ENCODE measurements at regions not wholly inside any gene's neighbourhood (a gene's known extent, or its start where the extent isn't known, plus 50 kb on each side); places are given as distances from the start of the nearest gene placed in this dataset.

- TF ChIP-seq CTCF (IDR thresholded peaks at IDR 0.05; ENCODE audit: low read length, missing control alignments), result no peak
- no peak overlapping the region for H3K4me3 ChIP-seq (replicated peaks; ENCODE audit: low read depth, low read length)
- no peak for DNase-seq (ENCODE audit: low read depth)
Observed at GRCh38 chr11:134489728-134490127, 77.7 kb upstream of the B3GAT1 start.

- no peak overlapping the region for H3K4me3 ChIP-seq (replicated peaks; ENCODE audit: low read depth, low read length)
- DNase-seq (ENCODE audit: low read depth), result no peak
- no peak for TF ChIP-seq CTCF (IDR thresholded peaks at IDR 0.05; ENCODE audit: low read length, missing control alignments)
Observed at GRCh38 chr11:134488913-134489312, 76.9 kb upstream of the B3GAT1 start.

- H3K4me3 ChIP-seq (replicated peaks; ENCODE audit: low read depth, low read length), result no peak overlapping the region
- no peak for TF ChIP-seq CTCF (IDR thresholded peaks at IDR 0.05; ENCODE audit: low read length, missing control alignments)
- no peak for DNase-seq (ENCODE audit: low read depth)
Observed at GRCh38 chr11:134488512-134488911, 76.5 kb upstream of the B3GAT1 start.

GRCh38 chr11:134487696-134488095 is 75.7 kb upstream of the B3GAT1 start:
- TF ChIP-seq CTCF (IDR thresholded peaks at IDR 0.05; ENCODE audit: low read length, missing control alignments), result no peak
- H3K4me3 ChIP-seq (replicated peaks; ENCODE audit: low read depth, low read length), result no peak overlapping the region
- no peak for DNase-seq (ENCODE audit: low read depth)

GRCh38 chr11:134486704-134487103 is 74.7 kb upstream of the B3GAT1 start:
- no peak for TF ChIP-seq CTCF (IDR thresholded peaks at IDR 0.05; ENCODE audit: low read length, missing control alignments)
- H3K4me3 ChIP-seq (replicated peaks; ENCODE audit: low read depth, low read length), result no peak overlapping the region
- DNase-seq (ENCODE audit: low read depth), result no peak

- TF ChIP-seq CTCF (IDR thresholded peaks at IDR 0.05; ENCODE audit: low read length, missing control alignments), result no peak
- H3K4me3 ChIP-seq (replicated peaks; ENCODE audit: low read depth, low read length), result no peak overlapping the region
- no peak for DNase-seq (ENCODE audit: low read depth)
Observed at GRCh38 chr11:134486106-134486505, 74.1 kb upstream of the B3GAT1 start.

- H3K4me3 ChIP-seq (replicated peaks; ENCODE audit: low read depth, low read length), result no peak overlapping the region
- no peak for TF ChIP-seq CTCF (IDR thresholded peaks at IDR 0.05; ENCODE audit: low read length, missing control alignments)
- no peak for DNase-seq (ENCODE audit: low read depth)
Observed at GRCh38 chr11:134485316-134485715, 73.3 kb upstream of the B3GAT1 start.

Measured in fibroblast of pulmonary artery (primary cell).